Omental fat pad (tissue), 3 donors: ENCODE measurements at regions not wholly inside any gene's neighbourhood (a gene's known extent, or its start where the extent isn't known, plus 50 kb on each side); places are given as distances from the start of the nearest gene placed in this dataset.

Source experiments
- ATAC-seq: fragments of 150-250 bp; one replicate; pipeline ENCODE4 v1.9.1; 2016; ENCODE audit warnings: mild to moderate bottlenecking, moderate library complexity; ENCODE audit not compliant: low FRiP score
- DNase-seq: peaks from one replicate; pipeline ENCODE4 v3.0.0-alpha.2; 2019; ENCODE audit warnings: low spot score
- TF ChIP-seq, protein P1 (sequence below), 3 donors: fragments of 450-650 bp; IDR thresholded peaks; one replicate each; pipeline ENCODE4 v1.5.1; 2016 to 2017; ENCODE audit warnings: antibody characterized with exemption in 3 of 3, mild to moderate bottlenecking in 3 of 3, moderate library complexity in 2 of 3

DNA sequence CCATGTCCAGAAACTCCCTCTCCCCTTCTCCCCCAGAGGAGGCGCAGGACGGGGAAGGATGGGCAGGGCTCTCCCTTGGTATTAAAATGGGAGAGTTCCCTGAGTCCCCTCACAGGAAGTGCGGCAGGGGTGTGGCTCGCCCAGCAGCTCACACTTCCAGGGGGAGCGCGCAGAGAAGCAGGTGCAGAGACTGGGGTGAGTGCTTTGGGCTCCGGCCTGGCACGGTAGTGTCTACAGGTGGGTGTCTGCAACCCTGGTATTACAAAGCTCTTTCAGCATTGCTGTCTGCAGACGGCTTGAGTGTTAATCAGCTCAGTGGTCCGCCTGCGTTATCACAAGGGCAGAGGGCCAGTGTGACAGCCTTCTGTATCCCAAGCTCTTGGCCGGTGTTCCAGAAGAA is 114.9 kb upstream of the FBXL7 start:
- DNase-seq (no peak), ATAC-seq (no peak)
- TF ChIP-seq, protein P1, sequence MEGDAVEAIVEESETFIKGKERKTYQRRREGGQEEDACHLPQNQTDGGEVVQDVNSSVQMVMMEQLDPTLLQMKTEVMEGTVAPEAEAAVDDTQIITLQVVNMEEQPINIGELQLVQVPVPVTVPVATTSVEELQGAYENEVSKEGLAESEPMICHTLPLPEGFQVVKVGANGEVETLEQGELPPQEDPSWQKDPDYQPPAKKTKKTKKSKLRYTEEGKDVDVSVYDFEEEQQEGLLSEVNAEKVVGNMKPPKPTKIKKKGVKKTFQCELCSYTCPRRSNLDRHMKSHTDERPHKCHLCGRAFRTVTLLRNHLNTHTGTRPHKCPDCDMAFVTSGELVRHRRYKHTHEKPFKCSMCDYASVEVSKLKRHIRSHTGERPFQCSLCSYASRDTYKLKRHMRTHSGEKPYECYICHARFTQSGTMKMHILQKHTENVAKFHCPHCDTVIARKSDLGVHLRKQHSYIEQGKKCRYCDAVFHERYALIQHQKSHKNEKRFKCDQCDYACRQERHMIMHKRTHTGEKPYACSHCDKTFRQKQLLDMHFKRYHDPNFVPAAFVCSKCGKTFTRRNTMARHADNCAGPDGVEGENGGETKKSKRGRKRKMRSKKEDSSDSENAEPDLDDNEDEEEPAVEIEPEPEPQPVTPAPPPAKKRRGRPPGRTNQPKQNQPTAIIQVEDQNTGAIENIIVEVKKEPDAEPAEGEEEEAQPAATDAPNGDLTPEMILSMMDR (IDR thresholded peaks at IDR 0.05): no peak

DNA sequence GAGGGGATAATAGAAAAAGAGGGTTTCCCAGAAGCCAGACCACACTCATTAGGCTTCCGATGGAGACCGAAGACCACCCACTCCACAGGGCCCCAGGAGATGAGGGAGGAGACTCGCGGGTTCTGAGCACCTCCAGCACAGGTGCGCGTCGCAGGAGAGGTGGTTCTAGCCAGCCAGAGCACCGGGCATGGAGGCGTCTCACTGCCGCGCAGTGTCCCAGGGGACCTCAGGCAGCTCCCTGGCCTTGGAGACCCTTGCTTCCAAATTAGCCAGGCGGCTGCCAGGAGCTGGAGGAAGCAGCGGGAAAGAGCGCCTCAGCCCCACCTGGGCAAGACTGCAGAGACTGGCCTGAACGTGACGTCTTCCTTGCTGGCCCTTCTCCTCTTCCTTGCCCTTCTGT is 115.4 kb upstream of the FBXL7 start:
- ATAC-seq: no peak
- no peak for DNase-seq
- TF ChIP-seq, protein P1 (IDR thresholded peaks at IDR 0.05): no peak

DNA sequence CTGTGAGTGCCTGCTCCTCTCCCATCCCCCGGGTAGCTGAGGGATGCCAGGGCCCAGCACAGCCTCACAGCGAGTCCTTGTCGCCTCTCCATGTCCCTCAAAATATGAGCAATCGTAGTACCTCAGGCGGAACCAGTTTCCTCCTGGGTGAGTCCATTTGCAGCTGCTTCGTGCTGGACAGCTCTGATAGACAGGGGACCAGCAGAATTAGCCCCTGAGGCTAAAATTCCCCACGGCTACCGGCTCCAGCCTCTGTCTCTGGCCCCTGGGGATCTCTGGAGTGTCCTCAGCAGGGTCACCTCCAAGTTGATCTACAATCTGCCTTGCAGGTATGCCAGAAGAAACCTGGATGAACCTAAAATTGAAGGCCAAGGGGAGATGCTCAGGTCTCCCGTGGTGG is 115.8 kb upstream of the FBXL7 start:
- DNase-seq (no peak), ATAC-seq (no peak)
- TF ChIP-seq, protein P1 (IDR thresholded peaks at IDR 0.05): no peak

DNA sequence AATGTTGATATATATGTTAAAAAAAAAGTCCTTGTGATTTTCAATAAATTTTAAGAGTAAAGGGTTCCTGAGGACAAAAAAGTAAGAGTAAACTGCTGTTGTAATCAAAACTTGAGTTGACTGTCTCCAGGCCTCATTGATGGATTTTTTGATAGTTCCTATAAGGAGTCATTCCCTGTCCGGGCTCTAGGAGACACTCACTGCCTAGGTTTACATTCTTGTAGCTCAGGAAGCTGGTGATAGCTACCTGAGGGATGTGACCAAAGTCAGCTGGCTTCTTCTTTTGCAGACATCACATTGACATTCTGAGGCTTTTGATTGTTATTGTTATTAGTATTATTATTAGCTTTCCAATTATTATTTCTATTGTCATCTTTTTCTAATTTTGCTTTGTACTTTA is 116.5 kb upstream of the FBXL7 start:
- DNase-seq (no peak), ATAC-seq (no peak)

DNA sequence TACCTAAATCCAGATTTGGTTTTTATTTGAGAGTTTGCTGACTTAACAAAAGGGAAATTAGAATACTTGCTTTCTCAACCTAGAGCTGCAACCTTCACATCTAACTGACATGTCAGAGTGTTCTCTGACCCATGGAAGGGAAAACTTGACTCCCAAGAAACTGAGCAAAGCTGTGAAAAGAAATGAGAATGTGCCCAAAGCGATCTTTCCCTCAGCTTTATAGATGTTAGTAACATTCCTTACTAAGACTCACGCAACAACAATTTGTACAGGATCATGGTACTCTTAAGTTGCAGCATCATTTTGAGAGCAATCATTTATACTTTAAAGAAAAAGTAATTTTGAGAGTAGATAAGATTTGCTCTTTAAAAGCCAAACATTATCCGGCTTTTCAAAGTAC is 117.0 kb upstream of the FBXL7 start:
- ATAC-seq: no peak
- TF ChIP-seq, protein P1 (IDR thresholded peaks at IDR 0.05): no peak
- DNase-seq: no peak

More for the DNA sequence above, 116.5 kb upstream of the FBXL7 start:
- TF ChIP-seq, protein P1 (IDR thresholded peaks at IDR 0.05): no peak

DNA sequence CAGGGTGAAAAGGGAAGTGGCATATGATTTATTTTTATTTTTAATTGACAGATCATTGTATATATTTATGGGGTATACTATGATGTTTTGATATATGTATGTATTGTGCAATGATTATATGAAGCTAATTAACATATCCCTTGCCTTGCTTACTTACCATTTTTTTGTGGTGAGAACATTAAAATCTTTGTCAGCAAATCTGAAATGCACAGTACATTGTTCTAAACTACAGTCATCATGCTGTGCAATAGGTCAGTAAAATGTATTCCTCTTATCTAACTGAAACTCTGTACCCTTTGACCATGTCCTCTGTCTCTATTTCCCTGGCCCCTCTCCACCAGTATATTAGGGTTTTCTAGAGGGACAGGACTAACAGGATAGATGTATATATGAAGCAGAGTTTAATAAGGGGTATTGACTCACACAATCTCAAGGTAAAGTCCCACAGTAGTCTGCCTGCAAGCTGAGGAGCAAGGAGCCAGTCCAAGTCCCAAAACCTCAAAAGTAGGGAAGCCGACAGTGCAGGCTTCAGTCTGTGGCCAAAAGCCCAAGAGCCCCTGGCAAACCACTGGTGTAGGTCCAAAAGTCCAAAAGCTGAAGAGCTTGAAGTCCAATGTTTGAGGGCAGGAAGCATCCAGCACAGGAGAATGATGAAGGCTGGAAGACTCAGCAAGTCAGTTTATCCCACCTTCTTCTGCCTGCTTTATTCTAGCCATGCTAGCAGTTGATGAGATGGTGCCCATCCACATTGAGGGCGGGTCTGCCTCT is 122.2 kb upstream of the FBXL7 start:
- DNase-seq: no peak
- ATAC-seq: no peak
- TF ChIP-seq, protein P1 (IDR thresholded peaks at IDR 0.05): no peak

DNA sequence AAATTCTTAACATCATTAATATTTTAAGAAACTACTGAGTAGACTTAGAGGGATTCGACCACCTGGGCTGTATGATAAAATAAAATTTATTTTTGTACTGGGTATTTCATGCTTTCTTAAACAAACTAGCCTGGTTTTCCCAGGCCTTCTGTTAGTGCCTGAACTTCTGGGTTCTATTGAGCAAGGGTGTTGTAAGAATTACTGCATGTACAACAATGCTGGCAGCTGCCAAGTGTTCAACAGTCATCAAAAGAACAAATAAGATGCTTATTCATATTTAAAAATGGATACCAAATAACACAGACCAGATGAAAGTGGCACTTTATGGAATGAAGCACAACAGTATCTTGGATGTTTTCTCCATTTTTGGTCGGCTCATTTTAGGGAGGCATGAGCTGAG is 123.2 kb upstream of the FBXL7 start:
- no peak for DNase-seq
- TF ChIP-seq, protein P1 (IDR thresholded peaks at IDR 0.05): no peak
- ATAC-seq: no peak
